ENCODE measurements at regions not wholly inside any gene's neighbourhood (a gene's known extent, or its start where the extent isn't known, plus 50 kb on each side); places are given as distances from the start of the nearest gene placed in this dataset.

DNA sequence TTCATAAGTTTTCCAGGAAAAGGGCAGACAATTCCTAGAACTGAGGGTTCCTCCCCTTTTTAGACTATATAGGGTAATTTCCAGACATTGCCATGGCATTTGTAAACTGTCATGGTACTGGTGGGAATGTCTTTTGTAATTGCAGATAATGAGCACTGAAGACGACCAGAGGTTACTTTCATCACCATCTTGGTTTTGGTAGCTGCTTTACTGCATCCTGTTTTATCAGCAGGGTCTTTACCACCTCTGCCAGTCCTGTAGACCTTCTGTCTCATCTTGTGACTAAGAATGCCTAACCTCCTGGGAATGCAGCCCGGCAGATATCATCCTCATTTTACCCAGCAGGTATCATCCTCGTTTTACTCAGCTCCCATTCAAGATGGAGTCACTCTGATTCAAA lies 583.9 kb upstream of the KLHL29 start:
- ATAC-seq (no peak), DNase-seq (no peak)
- CTCF ChIA-PET: no interaction called here
- no peaks in the 10 kb centered on the region for H3K36me3 Mint-ChIP-seq
- H3K4me3 Mint-ChIP-seq: no peak overlapping the region
- no peak overlapping the region for H3K27ac Mint-ChIP-seq
- peaks cover 3% of the 10 kb centered on the region for H3K9me3 Mint-ChIP-seq (ENCODE audit: low read depth)
- no peaks in the 10 kb centered on the region for H3K4me1 Mint-ChIP-seq
- H3K27me3 Mint-ChIP-seq: no peaks in the 10 kb centered on the region

DNA sequence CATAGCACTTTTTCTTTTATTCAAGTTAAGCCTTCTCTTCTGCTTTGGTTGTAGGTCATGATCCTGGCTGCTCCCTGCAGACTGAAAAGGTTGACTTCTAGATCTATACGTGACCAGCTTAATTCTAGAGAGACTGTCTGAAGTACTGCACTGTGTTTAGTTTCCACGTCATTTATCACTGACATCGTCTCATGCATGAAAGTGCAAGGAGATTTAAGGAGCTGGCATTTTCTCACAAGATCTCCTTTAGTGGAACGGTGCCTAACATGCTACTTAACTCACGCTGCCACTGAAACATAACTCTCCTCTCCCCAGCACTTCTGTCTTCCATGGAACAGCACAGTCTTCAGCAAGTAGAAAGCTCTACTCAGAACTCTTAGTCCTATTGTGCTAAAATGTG lies 583.0 kb upstream of the KLHL29 start:
- Mint-ChIP-seq H3K9me3 (ENCODE audit: low read depth) (peaks cover 9% of the 10 kb centered on the region), H3K27me3 (no peaks in the 10 kb centered on the region), H3K27ac (no peak overlapping the region), H3K36me3 (no peaks in the 10 kb centered on the region), H3K4me1 (no peaks in the 10 kb centered on the region), H3K4me3 (no peak overlapping the region)
- CTCF ChIA-PET: no interaction called here
- DNase-seq: no peak
- no peak for ATAC-seq

DNA sequence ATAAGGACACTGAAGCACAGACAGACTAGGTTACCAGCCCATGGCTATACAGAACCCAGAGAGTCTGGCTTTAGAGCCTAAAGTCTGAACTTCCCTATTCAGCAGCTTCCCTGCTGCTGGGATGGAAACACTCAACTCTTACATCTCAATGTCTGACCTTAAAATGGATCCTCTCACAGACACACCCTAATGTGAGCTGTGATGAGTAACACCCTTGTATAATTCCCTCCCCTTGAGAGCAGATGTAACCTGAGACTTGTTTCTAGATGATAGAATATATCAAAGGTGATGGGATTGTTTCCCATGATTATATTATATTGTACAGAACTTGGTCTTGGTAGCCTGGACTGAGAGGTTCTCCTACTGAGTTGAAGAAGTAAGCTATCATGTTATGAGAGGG lies 577.1 kb upstream of the KLHL29 start:
- Mint-ChIP-seq H3K36me3 (no peaks in the 10 kb centered on the region), H3K27me3 (no peaks in the 10 kb centered on the region), H3K4me3 (no peak overlapping the region), H3K4me1 (no peaks in the 10 kb centered on the region), H3K27ac (no peak overlapping the region), H3K9me3 (ENCODE audit: low read depth) (peaks cover 13% of the 10 kb centered on the region)
- CTCF ChIA-PET: no interaction called here
- no peak for ATAC-seq
- DNase-seq: no peak

DNA sequence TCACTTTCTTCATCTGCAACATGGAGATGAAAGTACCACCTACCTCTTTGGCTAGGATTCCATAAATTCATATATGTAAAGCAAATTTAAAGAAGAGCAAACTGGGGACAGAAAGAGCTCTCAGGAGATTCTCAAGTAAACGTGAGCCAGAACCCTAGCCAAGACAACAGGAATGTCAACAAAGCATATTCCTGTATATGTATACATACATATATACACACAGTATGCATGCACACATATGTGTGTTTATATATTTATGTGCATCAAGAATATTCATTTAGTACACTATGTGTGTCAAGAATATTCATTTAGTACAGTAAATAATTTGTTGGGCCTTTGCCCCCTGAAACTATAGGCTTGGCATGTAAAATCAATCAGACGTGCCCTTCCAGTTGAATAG lies 574.4 kb upstream of the KLHL29 start:
- Mint-ChIP-seq H3K4me3 (no peak overlapping the region), H3K27me3 (no peaks in the 10 kb centered on the region), H3K27ac (no peak overlapping the region), H3K4me1 (no peaks in the 10 kb centered on the region), H3K36me3 (no peaks in the 10 kb centered on the region), H3K9me3 (ENCODE audit: low read depth) (peaks cover 10% of the 10 kb centered on the region)
- DNase-seq: no peak
- ATAC-seq: no peak
- CTCF ChIA-PET: no interaction called here

DNA sequence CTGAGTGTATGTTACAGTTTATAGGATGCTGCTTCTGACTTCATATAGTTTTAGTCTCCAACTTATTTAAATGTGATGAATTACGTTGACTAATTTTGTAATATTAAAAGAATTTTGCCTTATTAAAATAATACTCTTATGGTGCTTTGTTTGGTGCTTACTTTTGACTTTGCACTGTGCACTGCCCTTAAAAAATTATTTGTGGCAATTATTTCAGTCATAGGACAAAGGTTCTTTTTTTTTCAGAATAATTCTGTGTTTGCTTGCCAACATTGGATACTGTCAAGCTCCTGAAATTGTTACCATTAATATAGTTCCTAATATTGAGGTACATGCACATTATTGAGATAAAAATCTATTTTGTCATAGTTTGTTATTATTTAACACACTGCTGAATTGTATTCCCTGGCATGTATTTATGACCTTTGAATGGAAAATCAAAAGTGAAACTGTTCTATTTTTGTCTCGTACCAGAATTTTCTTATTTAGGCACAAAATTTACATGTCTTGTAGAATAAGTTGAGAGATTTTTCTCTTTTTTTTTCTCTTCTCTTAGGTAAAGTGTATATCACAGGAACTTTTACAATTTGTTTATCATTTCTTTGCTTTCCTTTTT lies 572.8 kb upstream of the KLHL29 start:
- no peaks in the 10 kb centered on the region for H3K4me1 Mint-ChIP-seq
- no peak overlapping the region for H3K27ac Mint-ChIP-seq
- peaks cover 3% of the 10 kb centered on the region for H3K9me3 Mint-ChIP-seq (ENCODE audit: low read depth)
- H3K36me3 Mint-ChIP-seq: no peaks in the 10 kb centered on the region
- no peak for DNase-seq
- ATAC-seq: no peak
- no peaks in the 10 kb centered on the region for H3K27me3 Mint-ChIP-seq
- H3K4me3 Mint-ChIP-seq: no peak overlapping the region
- CTCF ChIA-PET: no interaction called here

DNA sequence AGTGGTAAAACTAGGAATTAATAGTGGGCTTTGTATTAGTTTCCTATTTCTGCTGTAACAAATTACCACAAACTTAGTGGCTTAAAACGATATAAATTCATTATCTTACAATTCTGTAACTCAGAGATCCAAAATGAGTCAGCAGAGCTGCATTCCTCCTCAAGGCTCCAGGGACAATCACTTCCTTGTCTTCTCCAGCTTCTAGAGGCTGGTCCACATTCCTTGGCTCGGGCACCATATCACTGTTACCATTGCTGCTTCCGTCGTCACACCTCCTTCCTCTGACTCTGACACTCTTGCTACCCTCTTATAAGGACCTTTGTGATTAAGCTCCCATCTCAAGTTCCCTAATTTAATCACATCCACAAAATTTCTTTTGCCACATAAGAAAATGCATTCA lies 567.8 kb upstream of the KLHL29 start:
- Mint-ChIP-seq H3K27me3 (no peaks in the 10 kb centered on the region), H3K9me3 (ENCODE audit: low read depth) (peaks cover 2% of the 10 kb centered on the region), H3K27ac (no peak overlapping the region), H3K4me3 (no peak overlapping the region), H3K36me3 (no peaks in the 10 kb centered on the region), H3K4me1 (no peaks in the 10 kb centered on the region)
- no peak for ATAC-seq
- DNase-seq: no peak
- CTCF ChIA-PET: no interaction called here

DNA sequence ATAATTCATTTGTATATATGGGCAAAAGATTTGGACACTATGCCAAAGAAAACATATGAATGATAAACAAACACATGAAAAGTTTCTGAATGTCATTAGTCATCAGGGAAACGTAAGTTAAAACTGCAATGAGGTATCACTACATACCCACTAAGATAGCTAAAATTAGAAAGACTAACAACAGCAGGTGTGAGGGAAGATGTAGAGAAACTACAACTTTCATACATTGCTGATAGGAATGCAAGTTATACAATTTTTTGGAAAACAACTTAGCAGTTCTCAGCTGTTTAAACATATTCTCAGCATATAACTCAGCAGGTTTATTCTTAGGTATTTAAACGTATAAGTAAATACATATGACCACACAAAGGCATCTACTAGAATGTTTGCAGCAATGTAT lies 563.5 kb upstream of the KLHL29 start:
- Mint-ChIP-seq H3K27me3 (no peaks in the 10 kb centered on the region), H3K9me3 (ENCODE audit: low read depth) (peaks cover 2% of the 10 kb centered on the region), H3K27ac (no peak overlapping the region), H3K4me3 (no peak overlapping the region), H3K36me3 (no peaks in the 10 kb centered on the region), H3K4me1 (no peaks in the 10 kb centered on the region)
- no peak for DNase-seq
- no peak for ATAC-seq
- CTCF ChIA-PET: no interaction called here

DNA sequence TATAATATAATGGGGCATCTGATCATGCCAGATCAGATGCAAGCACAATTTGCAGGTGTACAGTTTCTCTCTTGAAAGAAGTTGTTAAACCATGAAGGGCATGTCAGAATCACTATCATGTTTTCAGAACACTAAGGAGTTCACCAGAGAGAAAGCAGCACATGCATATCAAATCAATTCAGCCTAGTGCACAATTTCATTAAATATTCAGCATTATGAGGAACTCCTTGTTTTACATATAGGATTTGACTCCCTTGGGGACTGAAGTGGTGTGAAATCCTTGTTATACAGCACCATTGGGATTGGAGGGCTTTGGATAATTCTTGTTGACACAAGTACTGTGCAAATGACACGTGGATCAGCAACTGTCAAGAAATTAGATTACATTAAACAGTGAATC lies 562.1 kb upstream of the KLHL29 start:
- Mint-ChIP-seq H3K4me3 (no peak overlapping the region), H3K4me1 (no peaks in the 10 kb centered on the region), H3K27me3 (no peaks in the 10 kb centered on the region), H3K9me3 (ENCODE audit: low read depth) (peaks cover 2% of the 10 kb centered on the region), H3K36me3 (no peaks in the 10 kb centered on the region), H3K27ac (no peak overlapping the region)
- no peak for ATAC-seq
- CTCF ChIA-PET: no interaction called here
- no peak for DNase-seq

DNA sequence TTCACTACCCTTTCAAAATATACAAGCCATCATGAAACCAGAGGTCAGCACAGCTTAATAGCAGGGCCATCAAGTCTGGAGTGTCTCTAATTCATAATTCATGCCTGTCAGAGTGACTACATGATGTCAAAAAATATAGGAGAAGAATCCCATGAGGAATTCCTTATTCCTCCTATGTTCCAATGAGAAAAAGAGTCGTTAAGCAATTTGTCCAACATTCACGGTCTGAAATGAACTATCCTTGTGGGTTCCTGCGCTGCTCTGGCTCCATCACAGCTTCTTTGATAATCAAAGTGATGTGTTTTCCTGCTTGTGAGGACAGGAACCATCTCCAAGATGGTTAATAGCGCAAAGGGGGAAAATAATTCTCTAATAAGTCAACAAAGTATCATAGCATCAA lies 560.4 kb upstream of the KLHL29 start:
- DNase-seq (no peak), ATAC-seq (no peak)
- Mint-ChIP-seq H3K27me3 (no peaks in the 10 kb centered on the region), H3K36me3 (no peaks in the 10 kb centered on the region), H3K27ac (no peak overlapping the region), H3K9me3 (ENCODE audit: low read depth) (peaks cover 2% of the 10 kb centered on the region), H3K4me3 (no peak overlapping the region), H3K4me1 (no peaks in the 10 kb centered on the region)
- CTCF ChIA-PET: no interaction called here

DNA sequence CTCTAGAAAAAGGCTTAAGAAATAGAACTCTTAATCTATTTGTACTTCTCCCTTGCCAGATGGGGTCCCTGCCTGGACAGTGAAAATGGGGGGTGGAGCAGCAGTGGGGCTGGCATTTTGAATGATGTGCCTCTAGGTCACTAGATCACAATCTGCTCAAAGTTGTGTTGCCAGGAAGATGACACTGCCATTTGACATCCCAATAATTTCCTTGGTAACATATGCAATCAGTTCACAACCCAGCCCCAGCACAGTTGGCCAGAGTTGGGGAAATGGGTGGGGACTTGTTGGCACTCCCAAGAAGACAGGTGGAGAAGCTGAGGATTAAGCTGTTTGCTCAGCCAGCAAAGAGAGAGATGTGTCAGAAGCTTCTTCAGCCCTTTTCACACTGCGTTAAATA lies 558.3 kb upstream of the KLHL29 start:
- no peak overlapping the region for H3K27ac Mint-ChIP-seq
- CTCF ChIA-PET: no interaction called here
- ATAC-seq: no peak

DNA sequence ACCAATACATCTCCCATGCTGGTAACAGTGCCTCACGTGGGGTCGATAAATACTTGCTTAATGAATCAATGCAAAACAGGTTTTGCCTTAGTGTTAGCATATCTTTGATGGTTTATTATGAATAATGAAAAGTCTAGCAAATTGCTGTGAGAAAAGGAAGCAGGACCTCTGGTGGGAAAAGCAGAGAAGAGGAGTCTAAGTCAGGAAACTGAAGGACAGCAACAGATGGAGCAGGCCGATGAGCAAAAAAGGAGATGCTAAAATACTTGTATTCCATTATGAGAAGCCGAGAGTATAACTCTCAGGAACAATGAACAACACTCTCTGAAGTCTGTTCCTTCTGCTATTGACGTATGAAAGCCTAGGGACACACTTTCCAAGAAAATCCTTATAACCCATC lies 555.2 kb upstream of the KLHL29 start:
- H3K4me1 Mint-ChIP-seq: no peaks in the 10 kb centered on the region
- CTCF ChIA-PET: no interaction called here

More for the DNA sequence above, 558.3 kb upstream of the KLHL29 start:
- Mint-ChIP-seq H3K9me3 (ENCODE audit: low read depth) (peaks cover 3% of the 10 kb centered on the region), H3K4me3 (no peak overlapping the region), H3K4me1 (no peaks in the 10 kb centered on the region), H3K36me3 (no peaks in the 10 kb centered on the region), H3K27me3 (no peaks in the 10 kb centered on the region)
- DNase-seq: no peak

DNA sequence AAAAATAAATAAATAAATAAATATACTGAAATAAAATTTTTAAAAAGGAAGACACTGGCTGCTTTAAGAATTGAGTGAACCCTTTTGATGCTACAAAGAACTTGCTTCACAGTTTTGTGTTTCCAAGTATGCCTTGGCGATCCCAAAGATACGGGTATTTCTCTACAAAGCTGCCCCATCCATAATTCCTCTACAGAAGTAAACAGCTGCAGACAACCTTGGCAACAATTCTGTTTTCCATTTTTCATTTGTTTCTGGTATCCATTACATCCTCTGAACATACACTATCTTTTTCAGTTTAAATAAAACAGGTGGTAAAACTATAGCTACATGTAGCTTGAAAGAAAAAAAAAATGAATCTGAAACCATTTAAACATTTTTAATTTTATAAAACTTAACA lies 552.8 kb upstream of the KLHL29 start:
- CTCF ChIA-PET: no interaction called here
- DNase-seq (no peak), ATAC-seq (no peak)
- no peak overlapping the region for H3K27ac Mint-ChIP-seq
- no peaks in the 10 kb centered on the region for H3K36me3 Mint-ChIP-seq
- H3K4me3 Mint-ChIP-seq: no peak overlapping the region
- no peaks in the 10 kb centered on the region for H3K27me3 Mint-ChIP-seq
- H3K4me1 Mint-ChIP-seq: no peaks in the 10 kb centered on the region
- peaks cover 6% of the 10 kb centered on the region for H3K9me3 Mint-ChIP-seq (ENCODE audit: low read depth)

More for the DNA sequence above, 555.2 kb upstream of the KLHL29 start:
- no peak overlapping the region for H3K27ac Mint-ChIP-seq
- no peaks in the 10 kb centered on the region for H3K27me3 Mint-ChIP-seq
- no peak for DNase-seq
- H3K9me3 Mint-ChIP-seq (ENCODE audit: low read depth): peaks cover 6% of the 10 kb centered on the region
- no peaks in the 10 kb centered on the region for H3K36me3 Mint-ChIP-seq
- ATAC-seq: no peak
- H3K4me3 Mint-ChIP-seq: no peak overlapping the region

DNA sequence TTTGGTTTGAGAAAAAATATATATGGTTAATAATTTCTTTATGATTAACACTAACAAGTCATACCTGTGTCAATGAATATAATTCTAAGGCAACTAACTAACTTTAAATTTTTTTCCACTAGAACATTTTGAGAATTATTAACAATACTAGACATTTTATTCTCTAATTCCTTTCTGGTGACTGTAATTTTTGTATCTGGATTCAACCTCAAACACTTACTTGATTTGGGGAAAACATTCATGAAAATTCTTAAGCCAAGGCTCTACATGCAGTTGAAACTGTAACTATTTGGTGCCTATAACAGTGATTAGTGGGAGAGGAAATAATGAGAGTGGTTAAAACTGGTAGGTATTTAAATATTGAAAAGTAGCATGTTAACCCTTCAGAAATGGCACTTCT lies 546.5 kb upstream of the KLHL29 start:
- no peak for DNase-seq
- no peak for ATAC-seq
- H3K4me1 Mint-ChIP-seq: no peaks in the 10 kb centered on the region
- no peaks in the 10 kb centered on the region for H3K36me3 Mint-ChIP-seq
- H3K9me3 Mint-ChIP-seq (ENCODE audit: low read depth): peaks cover 3% of the 10 kb centered on the region
- CTCF ChIA-PET: no interaction called here
- no peak overlapping the region for H3K27ac Mint-ChIP-seq
- H3K4me3 Mint-ChIP-seq: no peak overlapping the region
- no peaks in the 10 kb centered on the region for H3K27me3 Mint-ChIP-seq

DNA sequence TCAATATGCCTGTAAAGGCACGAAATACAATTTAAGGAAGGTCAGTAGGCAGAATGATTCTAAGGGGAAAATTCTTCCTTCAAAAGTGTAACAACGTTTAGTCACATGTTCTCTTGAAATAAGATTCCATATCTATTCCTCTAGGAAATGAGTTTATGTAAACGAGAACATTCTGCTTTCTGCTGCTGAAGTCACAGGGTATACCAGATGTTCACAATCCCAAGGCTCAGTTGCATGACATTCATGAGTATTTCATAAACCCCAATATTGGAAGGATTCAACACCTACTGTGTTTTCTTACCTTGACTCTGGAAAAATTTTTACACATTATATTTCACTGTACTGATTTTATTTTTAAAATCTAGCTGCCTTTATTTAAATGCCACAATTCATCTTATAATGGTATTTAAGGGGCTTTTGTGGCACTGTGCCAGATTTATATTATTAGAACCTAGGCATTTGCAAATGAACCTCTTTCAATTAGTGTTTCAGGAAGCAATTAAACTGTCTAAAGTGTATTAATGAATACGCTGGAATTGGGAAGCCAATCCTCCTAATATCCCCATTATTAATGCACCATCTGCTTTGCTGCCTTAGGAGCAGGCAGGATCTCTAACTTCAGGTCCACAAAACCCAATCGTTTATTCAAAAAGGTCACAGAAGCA lies 542.6 kb upstream of the KLHL29 start:
- H3K27ac Mint-ChIP-seq: no peak overlapping the region
- H3K4me1 Mint-ChIP-seq: no peaks in the 10 kb centered on the region

More for the DNA sequence above, 542.6 kb upstream of the KLHL29 start:
- Mint-ChIP-seq H3K36me3 (no peaks in the 10 kb centered on the region), H3K4me3 (no peak overlapping the region), H3K27me3 (no peaks in the 10 kb centered on the region), H3K9me3 (ENCODE audit: low read depth) (peaks cover under 1% of the 10 kb centered on the region)
- ATAC-seq (no peak), DNase-seq (no peak)
- CTCF ChIA-PET: no interaction called here

Data from activated CD8-positive, alpha-beta memory T cell treated with anti-CD3 and anti-CD28 coated beads, Interleukin-2, amount 10 ng/mL, durations not matched to agents 7 days and 5 days (primary cell).